ENCODE measurements at regions not wholly inside any gene's neighbourhood (a gene's known extent, or its start where the extent isn't known, plus 50 kb on each side); places are given as distances from the start of the nearest gene placed in this dataset.

GRCh38 chr21:17200250-17200649 is 312.6 kb upstream of the CXADR start:
- no peak for TF ChIP-seq POLR2A (IDR thresholded peaks at IDR 0.05)
- TF ChIP-seq CTCF (IDR thresholded peaks at IDR 0.05): no peak
